Erythroblast (primary cell): ENCODE measurements at regions not wholly inside any gene's neighbourhood (a gene's known extent, or its start where the extent isn't known, plus 50 kb on each side); places are given as distances from the start of the nearest gene placed in this dataset.
"Not testable (repeated sequence)": the region's sequence is repeated elsewhere in the genome, so short reads cannot be mapped to it uniquely, and the experiment has no call there.

Experiments used
- GATA1 ChIP-seq: IDR thresholded peaks from 2 replicates; pipeline ENCODE4 v1.6.1; 2011; ENCODE audit warnings: low read depth, mild to moderate bottlenecking, control low read depth, low read length, moderate library complexity
- POLR2A ChIP-seq: IDR thresholded peaks from 2 replicates; pipeline ENCODE4 v1.6.1; 2011; ENCODE audit warnings: mild to moderate bottlenecking, low read length

GRCh38 chr13:76279766-76280165 lies 606.4 kb downstream of the KCTD12 start:
- not testable (repeated sequence) for TF ChIP-seq POLR2A, GATA1
